ENCODE measurements at regions not wholly inside any gene's neighbourhood (a gene's known extent, or its start where the extent isn't known, plus 50 kb on each side); places are given as distances from the start of the nearest gene placed in this dataset.
A peak's percentile ranks its signal among the peaks of the same experiment; 100 is the strongest.

DNA sequence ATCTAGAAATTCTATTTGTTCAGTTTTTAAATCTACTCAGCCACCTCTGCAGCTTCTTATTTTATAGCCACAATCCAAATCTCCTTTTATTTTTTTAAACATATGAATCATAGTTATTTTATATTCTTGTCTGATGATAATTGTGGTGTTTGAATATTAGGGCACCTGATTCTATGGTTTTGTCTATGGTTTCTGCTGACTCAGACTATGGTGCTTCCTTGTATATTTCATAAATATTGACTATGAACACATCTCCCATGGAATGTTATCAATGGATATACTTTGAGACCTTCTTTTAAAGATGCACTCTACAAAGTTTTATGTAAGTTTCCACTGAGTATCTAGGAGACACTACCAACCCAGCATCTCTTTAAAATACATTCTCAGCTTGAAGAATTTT is 1027.0 kb upstream of the AUTS2 start:
- no peak overlapping the region for H3K4me2 ChIP-seq (ENCODE audit: low read depth, low read length)
- ChIA-PET POLR2A (ENCODE audit: unreplicated experiment) (no interaction called here), CTCF (no interaction called here)
- no peaks in the 10 kb centered on the region for H3K4me1 ChIP-seq (ENCODE audit: control insufficient read depth, insufficient read depth, low read length)
- peaks cover 2% of the 10 kb centered on the region for H3K9me3 ChIP-seq (ENCODE audit: control insufficient read depth, insufficient read depth, low read length)
- no peak overlapping the region for H3K18ac ChIP-seq (ENCODE audit: low read depth, low read length)
- H3K27me3 ChIP-seq (ENCODE audit: control insufficient read depth, insufficient read depth, low read length), result no peaks in the 10 kb centered on the region
- H3K56ac ChIP-seq (ENCODE audit: extremely low read depth, insufficient read depth, low read length), result no peak overlapping the region
- intact Hi-C loops (cut with micrococcal nuclease) (no loop called here), dilution Hi-C loops (cut with HindIII; ENCODE audit: low sequenced_read_pairs, unreplicated experiment) (no loop called here), in situ Hi-C loops (cut with MboI; ENCODE audit: low sequenced_read_pairs) (no loop called here)
- no peak overlapping the region for H3K23ac ChIP-seq (ENCODE audit: low read depth, low read length)
- no peaks in the 10 kb centered on the region for H4K20me1 ChIP-seq (ENCODE audit: insufficient read depth, low read length)
- H3K14ac ChIP-seq (replicated peaks; ENCODE audit: low read depth, low read length), result no peak overlapping the region
- no TSS peak for BruUV-seq (replicated peaks)
- H2AK9ac ChIP-seq (replicated peaks; ENCODE audit: low read depth, low read length, poor library complexity), result no peak overlapping the region
- no peaks in the 10 kb centered on the region for H3K79me1 ChIP-seq (ENCODE audit: low read depth in 1 of 2, low read length in 2 of 2)
- H2BK20ac ChIP-seq (ENCODE audit: low read depth, low read length), result no peak overlapping the region
- no peak overlapping the region for H4K5ac ChIP-seq (ENCODE audit: low read depth, low read length)
- H3K4ac ChIP-seq (ENCODE audit: low read depth, low read length), result no peak overlapping the region
- H3K9ac ChIP-seq (ENCODE audit: low read depth, low read length), result no peak overlapping the region
- H4K8ac ChIP-seq (ENCODE audit: low read depth in 2 of 2, low read length in 2 of 2), result no peak overlapping the region
- no peak overlapping the region for H3K4me3 ChIP-seq (ENCODE audit: insufficient read depth, low read depth, low read length)
- H2BK15ac ChIP-seq (ENCODE audit: low read depth, low read length), result no peak overlapping the region
- H3K27ac ChIP-seq (ENCODE audit: insufficient read depth, low read length), result no peak overlapping the region
- H2BK5ac ChIP-seq (ENCODE audit: low read depth, low read length, poor library complexity, severe bottlenecking), result no peak overlapping the region
- H4K91ac ChIP-seq (ENCODE audit: insufficient read depth, low read depth, low read length), result no peak overlapping the region
- ATAC-seq (ENCODE audit: low read depth) (no peak), DNase-seq (no peak)
- H2AFZ ChIP-seq (replicated peaks; ENCODE audit: low read length, poor library complexity), result no peak overlapping the region
- TF ChIP-seq, protein P1, sequence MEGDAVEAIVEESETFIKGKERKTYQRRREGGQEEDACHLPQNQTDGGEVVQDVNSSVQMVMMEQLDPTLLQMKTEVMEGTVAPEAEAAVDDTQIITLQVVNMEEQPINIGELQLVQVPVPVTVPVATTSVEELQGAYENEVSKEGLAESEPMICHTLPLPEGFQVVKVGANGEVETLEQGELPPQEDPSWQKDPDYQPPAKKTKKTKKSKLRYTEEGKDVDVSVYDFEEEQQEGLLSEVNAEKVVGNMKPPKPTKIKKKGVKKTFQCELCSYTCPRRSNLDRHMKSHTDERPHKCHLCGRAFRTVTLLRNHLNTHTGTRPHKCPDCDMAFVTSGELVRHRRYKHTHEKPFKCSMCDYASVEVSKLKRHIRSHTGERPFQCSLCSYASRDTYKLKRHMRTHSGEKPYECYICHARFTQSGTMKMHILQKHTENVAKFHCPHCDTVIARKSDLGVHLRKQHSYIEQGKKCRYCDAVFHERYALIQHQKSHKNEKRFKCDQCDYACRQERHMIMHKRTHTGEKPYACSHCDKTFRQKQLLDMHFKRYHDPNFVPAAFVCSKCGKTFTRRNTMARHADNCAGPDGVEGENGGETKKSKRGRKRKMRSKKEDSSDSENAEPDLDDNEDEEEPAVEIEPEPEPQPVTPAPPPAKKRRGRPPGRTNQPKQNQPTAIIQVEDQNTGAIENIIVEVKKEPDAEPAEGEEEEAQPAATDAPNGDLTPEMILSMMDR (conservative IDR thresholded peaks at IDR 0.05; ENCODE audit: low read depth, low read length), result no peak
- TF ChIP-seq NFE2L2 (IDR thresholded peaks at IDR 0.05; ENCODE audit: low read depth, low read length) (no peak), CEBPB (IDR thresholded peaks at IDR 0.05; ENCODE audit: low read depth, low read length) (no peak), MXI1 (IDR thresholded peaks at IDR 0.05; ENCODE audit: borderline replicate concordance, low read depth, low read length) (no peak), MAFK (IDR thresholded peaks at IDR 0.05; ENCODE audit: low read depth, low read length) (peak; percentile 47)
- TF ChIP-seq, protein P2, sequence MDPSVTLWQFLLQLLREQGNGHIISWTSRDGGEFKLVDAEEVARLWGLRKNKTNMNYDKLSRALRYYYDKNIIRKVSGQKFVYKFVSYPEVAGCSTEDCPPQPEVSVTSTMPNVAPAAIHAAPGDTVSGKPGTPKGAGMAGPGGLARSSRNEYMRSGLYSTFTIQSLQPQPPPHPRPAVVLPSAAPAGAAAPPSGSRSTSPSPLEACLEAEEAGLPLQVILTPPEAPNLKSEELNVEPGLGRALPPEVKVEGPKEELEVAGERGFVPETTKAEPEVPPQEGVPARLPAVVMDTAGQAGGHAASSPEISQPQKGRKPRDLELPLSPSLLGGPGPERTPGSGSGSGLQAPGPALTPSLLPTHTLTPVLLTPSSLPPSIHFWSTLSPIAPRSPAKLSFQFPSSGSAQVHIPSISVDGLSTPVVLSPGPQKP (IDR thresholded peaks at IDR 0.05; ENCODE audit: borderline replicate concordance, low read depth, low read length), result no peak
- TF ChIP-seq, protein P3, sequence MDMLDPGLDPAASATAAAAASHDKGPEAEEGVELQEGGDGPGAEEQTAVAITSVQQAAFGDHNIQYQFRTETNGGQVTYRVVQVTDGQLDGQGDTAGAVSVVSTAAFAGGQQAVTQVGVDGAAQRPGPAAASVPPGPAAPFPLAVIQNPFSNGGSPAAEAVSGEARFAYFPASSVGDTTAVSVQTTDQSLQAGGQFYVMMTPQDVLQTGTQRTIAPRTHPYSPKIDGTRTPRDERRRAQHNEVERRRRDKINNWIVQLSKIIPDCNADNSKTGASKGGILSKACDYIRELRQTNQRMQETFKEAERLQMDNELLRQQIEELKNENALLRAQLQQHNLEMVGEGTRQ (IDR thresholded peaks at IDR 0.05; ENCODE audit: low read depth, low read length), result no peak
- no peak overlapping the region for H2BK120ac ChIP-seq (ENCODE audit: low read depth, low read length)
- no peaks in the 10 kb centered on the region for H3K36me3 ChIP-seq (ENCODE audit: control insufficient read depth, insufficient read depth, low read length)
- H3K9me1 ChIP-seq (ENCODE audit: insufficient read depth, low read length), result no peaks in the 10 kb centered on the region
- H2AK5ac ChIP-seq (ENCODE audit: low read depth, low read length), result no peak overlapping the region

Measured in IMR-90 (cell line).